WI38 (cell line): ENCODE measurements at regions not wholly inside any gene's neighbourhood (a gene's known extent, or its start where the extent isn't known, plus 50 kb on each side); places are given as distances from the start of the nearest gene placed in this dataset.

Source experiments
- H3K4me3 ChIP-seq: 2 replicates; pipeline ENCODE4 v1.5.1; 2011; ENCODE audit warnings: low read depth, mild to moderate bottlenecking, control low read depth, low read length
- CTCF ChIP-seq: IDR thresholded peaks from 2 replicates; pipeline ENCODE4 v1.5.1; 2012; ENCODE audit warnings: low read depth, mild to moderate bottlenecking, control low read depth, low read length

- TF ChIP-seq CTCF, result no peak
- H3K4me3 ChIP-seq, result no peak overlapping the region
These were observed 2197.0 kb downstream of the ARAP2 start for GRCh38 chr4:34047363-34047762.

- no peak overlapping the region for H3K4me3 ChIP-seq
- no peak for TF ChIP-seq CTCF
These were observed 2178.2 kb downstream of the ARAP2 start for GRCh38 chr4:34066126-34066525.

- TF ChIP-seq CTCF, result no peak
These were observed 2152.9 kb downstream of the ARAP2 start for GRCh38 chr4:34091451-34091850.

GRCh38 chr4:34094114-34094513 is 2150.2 kb downstream of the ARAP2 start:
- no peak for TF ChIP-seq CTCF
- no peak overlapping the region for H3K4me3 ChIP-seq

More at GRCh38 chr4:34091451-34091850, 2152.9 kb downstream of the ARAP2 start:
- no peak overlapping the region for H3K4me3 ChIP-seq

- no peak for TF ChIP-seq CTCF
- no peak overlapping the region for H3K4me3 ChIP-seq
These were observed 2139.0 kb downstream of the ARAP2 start for GRCh38 chr4:34105311-34105710.

- no peak for TF ChIP-seq CTCF
- H3K4me3 ChIP-seq, result no peak overlapping the region
These were observed 2135.9 kb downstream of the ARAP2 start for GRCh38 chr4:34108391-34108790.

GRCh38 chr4:34112573-34112972 is 2131.7 kb downstream of the ARAP2 start:
- no peak for TF ChIP-seq CTCF
- no peak overlapping the region for H3K4me3 ChIP-seq
